ENCODE measurements at regions not wholly inside any gene's neighbourhood (a gene's known extent, or its start where the extent isn't known, plus 50 kb on each side); places are given as distances from the start of the nearest gene placed in this dataset.
"Not testable (repeated sequence)": the region's sequence is repeated elsewhere in the genome, so short reads cannot be mapped to it uniquely, and the experiment has no call there.

- DNase-seq, result no peak
These were observed 910.3 kb downstream of the STIM2 start for GRCh38 chr4:27770895-27771294.

DNA sequence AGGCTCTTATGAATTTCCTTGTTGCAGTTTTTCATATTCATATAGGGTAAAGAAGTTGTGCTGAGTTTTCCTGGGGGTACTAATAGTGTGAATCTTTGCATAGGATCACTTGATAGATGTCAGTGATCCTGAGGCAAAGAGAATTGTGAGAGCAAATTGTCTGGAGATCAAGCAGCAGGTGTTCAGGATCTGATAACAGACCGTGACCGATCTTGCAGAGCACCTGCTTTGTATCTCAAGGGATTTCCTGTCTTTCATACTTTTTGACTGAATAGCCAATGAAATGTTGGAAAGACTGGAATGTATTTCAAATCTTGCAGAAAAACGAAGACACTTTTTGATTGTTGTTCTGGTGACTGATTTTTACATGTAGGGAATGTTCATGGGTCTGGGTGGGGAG lies 914.5 kb downstream of the STIM2 start:
- no peak for DNase-seq

- DNase-seq, result no peak
These were observed 919.2 kb downstream of the STIM2 start for GRCh38 chr4:27779827-27780226.

DNA sequence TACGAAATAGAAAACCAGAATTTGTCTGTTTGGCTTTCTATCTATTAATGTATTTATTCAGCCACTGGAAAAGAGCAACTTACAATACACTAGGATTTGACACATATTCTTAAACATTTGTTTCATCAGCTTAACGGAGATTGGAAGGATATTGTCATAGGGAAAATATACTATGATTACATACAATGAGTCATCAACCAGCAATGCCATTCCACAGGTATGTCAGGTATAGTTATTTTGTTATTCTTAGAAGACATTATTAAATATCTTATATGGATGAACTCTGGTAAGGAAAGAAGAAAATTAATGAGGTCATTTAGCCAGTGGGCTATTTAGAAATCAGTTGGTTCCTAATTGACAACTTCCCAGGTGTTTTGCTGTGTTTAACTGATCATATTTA lies 926.6 kb downstream of the STIM2 start:
- no peak for DNase-seq

- DNase-seq, result no peak
These were observed 929.1 kb downstream of the STIM2 start for GRCh38 chr4:27789773-27790172.

GRCh38 chr4:27790911-27791310 lies 930.3 kb downstream of the STIM2 start:
- DNase-seq, result no peak

GRCh38 chr4:27791640-27792039 lies 931.0 kb downstream of the STIM2 start:
- no peak for DNase-seq

DNA sequence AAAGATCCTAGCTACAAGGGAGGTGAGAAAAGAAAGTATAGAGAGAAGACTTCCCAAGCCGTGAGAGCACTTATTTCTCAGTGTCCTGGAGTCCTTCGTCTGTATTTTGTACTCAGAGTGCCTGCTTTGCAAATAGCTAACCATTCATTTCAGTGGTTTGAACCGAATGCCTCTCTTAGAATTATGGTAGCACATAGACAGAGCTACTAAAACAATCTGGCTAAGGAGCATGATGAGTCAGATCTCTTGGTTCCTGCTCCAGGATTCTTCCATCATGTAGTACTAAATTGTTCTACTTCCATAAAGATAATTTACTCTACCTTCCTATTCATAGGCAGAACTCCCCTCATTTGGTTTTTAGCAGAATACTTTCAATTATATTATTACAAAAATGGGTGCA lies 946.6 kb downstream of the STIM2 start:
- DNase-seq, result no peak

- no peak for DNase-seq
These were observed 951.3 kb downstream of the STIM2 start for GRCh38 chr4:27811948-27812347.

DNA sequence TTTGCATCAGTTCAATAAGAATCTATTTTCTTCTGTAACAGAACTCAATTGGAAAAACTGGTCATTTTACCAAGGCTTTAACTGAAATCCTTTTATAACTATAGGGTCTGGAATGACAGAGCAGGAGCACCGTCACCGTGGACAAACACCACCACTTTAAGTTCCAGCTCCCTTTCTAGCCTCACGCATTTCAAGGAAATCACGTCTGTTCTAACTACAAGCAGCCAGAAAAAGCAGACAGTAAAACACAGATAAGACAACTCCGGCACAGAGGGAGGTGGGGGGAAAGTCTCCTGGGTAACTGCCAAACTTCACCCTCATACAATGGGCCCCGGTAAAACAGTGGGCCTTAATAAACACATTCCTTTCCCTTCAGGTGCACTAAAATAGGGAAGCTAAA lies 952.6 kb downstream of the STIM2 start:
- not testable (repeated sequence) for DNase-seq

- not testable (repeated sequence) for DNase-seq
These were observed 953.2 kb downstream of the STIM2 start for GRCh38 chr4:27813699-27814425.

DNA sequence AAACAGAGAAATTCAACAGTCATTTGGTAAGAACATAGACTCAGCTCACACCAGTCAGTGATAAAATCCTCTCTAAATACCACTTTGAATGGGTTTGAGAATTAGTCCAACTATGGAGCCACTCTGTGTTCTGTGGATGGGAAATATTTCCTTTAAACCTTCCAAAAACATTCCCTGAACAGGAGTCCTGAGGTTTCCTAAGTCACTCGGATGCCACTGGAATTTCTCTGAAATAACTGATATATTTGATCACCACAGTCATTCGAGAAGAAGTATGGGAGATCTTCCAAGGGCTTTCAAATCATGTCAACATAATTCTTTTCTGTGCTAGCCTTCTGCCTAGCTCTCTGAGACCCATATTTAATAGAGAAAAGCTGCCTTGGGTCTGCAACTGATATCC lies 958.6 kb downstream of the STIM2 start:
- DNase-seq, result no peak

GRCh38 chr4:27828843-27829242 lies 968.2 kb downstream of the STIM2 start:
- no peak for DNase-seq

DNA sequence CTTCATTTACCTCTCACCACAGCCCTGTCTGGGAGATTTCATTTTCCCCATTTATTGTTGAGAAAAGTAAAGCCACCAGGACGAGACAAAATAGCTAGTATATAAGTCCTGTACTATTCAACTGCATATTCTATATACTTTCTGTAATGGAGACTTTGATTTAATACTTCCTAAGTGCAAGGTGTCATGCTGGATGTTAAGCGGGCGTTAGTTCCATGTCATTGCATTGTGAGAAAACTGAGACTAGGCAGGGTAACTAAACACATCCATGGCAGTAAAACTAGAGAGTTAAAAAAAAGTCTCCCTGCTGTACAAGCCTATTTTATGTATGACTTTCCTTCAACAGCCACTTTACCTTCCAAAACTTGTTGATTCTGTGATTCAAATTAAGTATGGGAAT lies 969.6 kb downstream of the STIM2 start:
- no peak for DNase-seq

GRCh38 chr4:27835851-27836250 lies 975.2 kb downstream of the STIM2 start:
- DNase-seq, result no peak

- no peak for DNase-seq
These were observed 975.9 kb downstream of the STIM2 start for GRCh38 chr4:27836523-27836922.

DNA sequence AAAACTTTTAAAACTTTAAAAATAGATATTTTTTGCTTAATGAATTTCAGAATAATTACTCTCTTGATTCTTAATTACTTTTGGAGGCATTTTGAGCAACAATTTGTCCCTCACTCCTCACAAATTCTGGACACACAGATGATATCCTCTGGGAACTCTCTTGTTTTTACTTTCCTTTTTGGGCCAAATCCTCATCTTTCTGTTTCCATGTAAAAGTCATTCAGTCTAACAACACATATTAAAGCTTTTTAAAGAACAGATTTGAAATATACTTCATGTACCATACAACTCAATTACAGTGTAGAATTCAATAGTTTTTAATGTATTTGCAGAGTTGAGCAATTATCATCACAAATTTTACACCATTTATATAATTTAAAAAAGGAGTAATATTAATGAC lies 983.1 kb downstream of the STIM2 start:
- DNase-seq, result no peak

DNA sequence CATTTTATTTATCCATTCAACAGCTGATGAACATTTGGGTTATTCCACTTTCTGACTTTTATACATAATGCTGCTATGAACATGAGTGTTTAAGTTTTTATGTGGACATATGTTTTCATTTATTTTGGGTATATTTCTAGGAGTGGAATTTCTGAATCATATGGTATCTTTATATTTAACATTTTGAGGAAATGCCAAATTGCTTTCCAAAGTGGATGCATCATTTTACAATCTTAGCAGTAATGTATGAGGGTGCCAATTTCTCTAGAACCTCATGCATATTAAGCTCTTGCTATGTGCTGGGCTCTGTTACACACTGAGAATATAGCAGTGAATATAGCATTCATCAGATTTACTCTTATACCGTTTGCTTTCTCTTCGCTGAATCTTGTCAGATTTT lies 983.7 kb downstream of the STIM2 start:
- DNase-seq, result no peak

DNA sequence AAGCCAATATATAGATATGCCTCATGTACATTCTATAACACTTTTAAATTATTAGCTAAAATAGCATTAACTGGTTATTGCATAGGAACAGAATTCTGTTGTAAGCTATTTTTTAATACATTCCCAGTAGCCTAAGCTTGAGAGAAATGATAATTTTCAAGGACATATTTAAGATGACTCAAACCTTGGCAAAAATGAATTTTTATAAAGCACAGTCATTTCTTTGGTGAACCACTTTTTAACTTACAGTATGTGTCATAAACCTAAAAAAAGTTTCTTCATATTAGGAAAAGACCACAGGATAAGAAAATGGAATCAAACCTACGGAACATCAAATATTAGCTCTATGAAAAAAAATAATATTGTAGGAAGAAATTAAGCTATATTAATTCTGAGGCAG lies 986.3 kb downstream of the STIM2 start:
- DNase-seq, result no peak

- DNase-seq, result no peak
These were observed 1000.7 kb downstream of the STIM2 start for GRCh38 chr4:27861381-27861787.

GRCh38 chr4:27861802-27862201 lies 1001.2 kb downstream of the STIM2 start:
- no peak for DNase-seq

GRCh38 chr4:27873596-27873995 lies 1013.0 kb downstream of the STIM2 start:
- no peak for DNase-seq

- no peak for DNase-seq
These were observed 1021.1 kb downstream of the STIM2 start for GRCh38 chr4:27881705-27882104.

- DNase-seq, result no peak
These were observed 1025.5 kb downstream of the STIM2 start for GRCh38 chr4:27886120-27886519.

DNA sequence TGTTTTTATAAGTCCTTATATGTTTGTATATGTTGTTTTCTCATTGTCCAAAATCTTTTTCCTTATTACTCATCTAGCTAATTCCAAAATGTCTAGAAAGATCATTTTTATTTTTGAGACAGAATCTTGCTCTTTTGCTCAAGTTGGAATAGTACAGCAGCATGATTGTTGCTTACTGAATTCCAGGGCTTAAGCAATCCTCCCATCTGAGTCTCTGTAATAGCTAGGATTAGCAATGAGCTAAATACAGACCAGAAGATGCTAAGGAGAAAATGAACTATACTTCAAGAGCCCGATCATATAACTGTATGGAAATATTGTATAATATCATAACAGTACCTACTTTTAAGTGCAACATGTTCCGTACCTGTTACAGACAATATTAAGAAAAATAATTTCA lies 1027.0 kb downstream of the STIM2 start:
- no peak for DNase-seq

Data from activated CD4-positive, alpha-beta T cell treated with anti-CD3 and anti-CD28 coated beads for 4 hours (primary cell).